ENCODE measurements at regions not wholly inside any gene's neighbourhood (a gene's known extent, or its start where the extent isn't known, plus 50 kb on each side); places are given as distances from the start of the nearest gene placed in this dataset.

- DNase-seq (ENCODE audit: low spot score): no peak
- in situ Hi-C loops (cut with HindIII; ENCODE audit: low sequenced_read_pairs): no loop called here
Observed at GRCh38 chr11:95592471-95592870, 197.1 kb downstream of the FAM76B start.

DNA sequence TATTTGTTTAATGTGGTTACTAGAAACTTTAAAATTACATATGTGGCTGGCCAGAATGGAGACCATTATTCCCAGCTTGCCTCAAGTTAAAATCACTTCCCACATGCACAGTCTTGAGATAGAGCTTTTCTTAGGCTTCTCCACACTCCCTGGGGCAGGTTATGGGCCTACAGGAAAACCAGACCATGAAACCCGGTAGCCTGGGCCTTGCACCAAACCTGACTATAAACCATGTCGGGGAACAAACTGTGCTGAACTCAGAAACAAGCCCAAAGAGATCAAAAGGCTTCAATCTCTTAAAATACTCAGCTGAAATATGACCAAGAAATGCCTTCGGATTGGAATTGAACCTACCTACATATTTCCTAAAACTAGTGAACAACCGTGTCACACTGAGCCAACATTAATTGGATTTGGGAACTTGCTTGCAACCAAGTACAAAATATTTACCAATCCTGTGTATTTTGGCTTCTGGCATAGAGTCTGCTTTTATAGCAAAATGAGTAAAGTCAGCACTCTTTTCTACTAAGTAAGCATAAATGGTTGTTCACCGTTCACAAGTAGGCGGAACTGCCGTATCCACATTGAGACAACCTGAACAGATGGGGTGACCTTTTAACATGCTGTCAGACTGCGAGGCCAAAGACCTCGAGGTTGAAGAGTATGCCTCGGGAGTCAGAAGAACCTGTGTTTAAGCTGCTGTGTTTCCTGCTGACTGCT lies 199.5 kb downstream of the FAM76B start:
- DNase-seq (ENCODE audit: low spot score): no peak
- in situ Hi-C loops (cut with HindIII; ENCODE audit: low sequenced_read_pairs): no loop called here

DNA sequence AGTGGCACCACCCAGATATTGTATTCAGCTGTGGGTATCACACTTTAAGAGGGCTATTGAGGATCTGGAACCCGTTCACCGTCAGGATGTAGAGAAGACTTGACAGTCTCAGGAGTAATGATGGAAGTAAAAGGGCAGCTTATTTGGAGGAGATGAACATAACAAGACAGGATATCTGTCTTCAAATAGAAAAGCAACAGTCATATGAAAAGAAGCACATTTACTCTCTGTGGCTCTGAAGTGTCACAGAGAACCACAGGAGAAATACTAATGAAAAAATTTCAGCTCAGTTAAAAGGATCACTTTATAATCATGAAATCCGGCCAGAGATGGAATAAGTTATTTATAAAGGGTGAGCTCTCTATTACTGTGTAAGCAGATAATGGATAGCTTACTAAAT lies 200.8 kb downstream of the FAM76B start:
- in situ Hi-C loops (cut with HindIII; ENCODE audit: low sequenced_read_pairs): no loop called here
- no peak for DNase-seq (ENCODE audit: low spot score)

DNA sequence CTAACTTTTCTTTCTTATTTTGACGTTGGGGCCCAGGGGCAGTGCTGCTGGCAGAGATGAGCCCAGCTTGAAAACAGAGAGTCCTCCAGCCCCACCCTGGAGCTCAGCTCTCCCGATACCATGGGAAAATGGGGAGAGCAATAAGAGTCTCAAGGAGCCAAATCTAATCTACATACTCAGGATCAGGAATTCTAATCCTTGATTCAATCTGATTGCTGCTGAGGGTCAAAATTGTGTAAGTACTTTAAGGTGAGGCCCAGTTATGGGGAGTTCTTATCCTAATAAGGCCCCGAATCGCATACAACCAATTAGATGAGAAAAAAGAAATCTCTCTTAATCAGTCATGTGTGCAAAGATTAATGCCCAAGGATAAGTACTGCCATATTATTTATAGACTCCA lies 202.9 kb downstream of the FAM76B start:
- in situ Hi-C loops (cut with HindIII; ENCODE audit: low sequenced_read_pairs): no loop called here

DNA sequence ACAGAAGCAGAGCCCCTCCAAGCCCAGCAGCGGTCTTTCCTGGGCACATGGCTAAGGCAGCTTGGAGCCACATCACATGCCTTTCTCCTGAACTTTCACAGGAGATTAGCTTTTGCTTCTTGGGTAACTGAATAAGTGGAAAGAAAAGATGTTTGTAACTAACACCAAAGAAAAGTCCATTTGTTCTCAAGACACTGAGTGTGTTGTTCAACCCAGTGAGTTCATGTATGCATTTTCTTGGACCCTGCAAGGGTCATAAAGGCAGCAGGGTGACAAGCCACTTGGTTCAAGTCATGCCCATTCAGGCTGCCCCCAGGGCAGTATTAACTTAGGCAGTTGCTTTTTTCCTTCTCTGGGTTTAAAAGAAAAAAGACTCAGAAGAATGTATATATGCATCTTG lies 203.4 kb downstream of the FAM76B start:
- in situ Hi-C loops (cut with HindIII; ENCODE audit: low sequenced_read_pairs): no loop called here
- DNase-seq (ENCODE audit: low spot score): no peak

More for the DNA sequence above, 202.9 kb downstream of the FAM76B start:
- DNase-seq (ENCODE audit: low spot score): no peak

DNA sequence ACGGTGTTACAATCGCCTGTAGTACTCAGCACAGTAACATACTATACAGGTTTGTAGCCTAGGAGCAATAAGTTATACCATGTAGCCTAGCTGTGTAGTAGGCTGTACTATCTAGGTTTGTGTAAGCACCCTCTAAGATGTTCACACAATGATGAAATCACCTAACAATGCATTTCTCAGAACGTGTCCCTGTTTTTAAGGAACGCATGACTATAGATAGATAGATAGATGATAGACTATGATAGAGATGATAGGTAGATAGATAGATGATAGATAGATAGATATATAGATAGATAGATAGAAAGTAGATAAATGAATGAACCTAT lies 203.9 kb downstream of the FAM76B start:
- in situ Hi-C loops (cut with HindIII; ENCODE audit: low sequenced_read_pairs): no loop called here
- no peak for DNase-seq (ENCODE audit: low spot score)

DNA sequence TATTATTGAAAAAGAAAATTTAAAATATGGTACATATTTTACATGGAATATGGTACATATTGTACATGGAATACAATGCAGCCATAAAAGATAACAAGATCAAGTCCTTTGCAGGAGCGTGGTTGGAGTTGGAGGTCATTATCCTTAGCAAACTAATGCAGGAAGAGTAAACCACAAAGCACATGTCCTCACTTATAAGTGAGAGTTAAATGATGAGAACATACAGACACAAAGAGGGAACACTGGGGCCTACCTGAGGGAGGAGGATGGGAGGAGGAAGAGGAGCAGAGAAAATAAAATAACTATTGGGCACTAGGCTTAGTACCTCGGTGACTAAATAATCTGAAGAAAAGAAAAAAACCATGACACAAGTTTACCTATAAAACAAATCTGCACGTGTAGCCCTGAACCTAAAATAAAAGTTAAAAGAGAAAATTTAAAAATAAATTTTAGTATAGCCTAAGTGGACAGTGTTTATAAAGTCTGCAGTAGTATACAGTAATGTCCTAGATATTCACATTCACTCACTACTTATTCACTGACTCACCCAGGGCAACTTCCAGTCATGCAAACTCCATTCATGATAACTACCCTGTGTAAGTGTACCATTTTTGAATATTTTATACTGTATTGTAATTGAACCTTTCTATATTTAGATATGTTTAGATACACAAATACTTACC lies 204.4 kb downstream of the FAM76B start:
- in situ Hi-C loops (cut with HindIII; ENCODE audit: low sequenced_read_pairs): no loop called here
- DNase-seq (ENCODE audit: low spot score): no peak

DNA sequence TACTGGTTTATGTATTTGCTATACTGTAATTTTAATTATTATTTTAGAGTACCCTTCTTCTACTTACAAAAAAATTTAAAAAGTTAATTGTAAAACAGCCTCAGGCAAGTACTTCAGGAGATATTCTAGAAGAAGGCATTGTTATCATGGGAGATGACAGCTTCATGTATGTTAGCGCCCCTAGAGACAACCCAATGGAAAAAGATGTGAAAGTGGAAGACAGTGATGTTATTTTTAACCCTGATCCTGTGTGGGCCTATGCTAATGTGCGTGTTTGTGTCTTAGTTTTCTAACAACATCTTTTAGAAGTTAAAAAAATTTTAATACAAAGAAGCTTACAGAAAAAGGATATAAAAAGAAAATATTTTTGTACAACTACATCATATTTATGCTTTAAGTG lies 205.0 kb downstream of the FAM76B start:
- in situ Hi-C loops (cut with HindIII; ENCODE audit: low sequenced_read_pairs): no loop called here
- no peak for DNase-seq (ENCODE audit: low spot score)

DNA sequence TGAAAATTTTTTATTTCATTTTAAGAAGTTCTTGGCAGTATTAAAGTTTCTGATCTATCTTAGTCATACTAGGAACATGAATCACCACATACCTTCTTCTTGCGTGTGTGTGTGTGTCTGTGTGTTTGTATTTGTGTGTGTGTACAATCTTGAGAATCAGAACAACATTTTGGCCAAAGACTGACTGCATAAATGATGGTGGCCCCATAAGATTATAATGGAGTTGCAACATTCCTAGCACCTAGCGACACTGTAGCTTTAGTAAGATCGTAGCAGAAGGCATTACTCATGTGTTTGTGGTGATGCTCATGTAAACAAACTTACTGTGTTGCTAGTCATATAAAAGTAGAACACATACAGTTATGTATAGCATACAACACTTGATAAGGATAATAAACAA lies 205.4 kb downstream of the FAM76B start:
- DNase-seq (ENCODE audit: low spot score): no peak
- in situ Hi-C loops (cut with HindIII; ENCODE audit: low sequenced_read_pairs): no loop called here

DNA sequence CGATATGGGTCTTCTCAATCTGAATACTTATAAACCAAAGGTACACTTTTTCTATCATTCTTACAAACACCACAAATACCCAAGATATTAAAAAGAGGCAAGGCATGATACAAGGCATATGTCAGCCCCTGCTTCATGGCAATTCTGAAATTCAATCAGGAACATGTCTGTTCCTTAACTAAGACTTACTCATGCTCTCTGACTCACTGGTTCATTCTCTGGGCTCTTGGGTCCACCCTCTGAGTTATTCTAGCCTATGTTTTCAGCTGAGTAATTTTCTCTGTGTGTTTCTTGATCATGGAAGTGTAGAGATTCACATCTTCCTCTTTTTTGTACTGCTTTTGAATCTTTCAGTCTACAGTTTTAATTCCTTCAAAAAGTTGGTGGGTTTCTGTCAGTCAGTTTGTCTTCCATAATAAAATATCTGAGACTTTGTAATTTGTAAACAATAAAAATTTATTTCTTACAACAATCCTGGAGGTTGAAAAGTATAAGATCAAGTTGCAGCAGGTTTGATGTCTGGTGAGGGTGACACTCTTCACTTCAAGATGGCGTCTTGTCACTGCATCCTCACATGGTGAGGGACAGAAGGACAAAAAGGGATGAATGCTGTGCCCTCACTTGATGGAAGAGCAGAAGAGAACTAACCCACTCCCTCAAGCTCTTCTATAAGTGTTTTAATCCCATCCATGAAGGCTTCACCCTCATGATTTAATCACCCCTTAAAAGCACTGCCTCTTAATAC lies 211.7 kb downstream of the FAM76B start:
- DNase-seq (ENCODE audit: low spot score): no peak
- in situ Hi-C loops (cut with HindIII; ENCODE audit: low sequenced_read_pairs): no loop called here

DNA sequence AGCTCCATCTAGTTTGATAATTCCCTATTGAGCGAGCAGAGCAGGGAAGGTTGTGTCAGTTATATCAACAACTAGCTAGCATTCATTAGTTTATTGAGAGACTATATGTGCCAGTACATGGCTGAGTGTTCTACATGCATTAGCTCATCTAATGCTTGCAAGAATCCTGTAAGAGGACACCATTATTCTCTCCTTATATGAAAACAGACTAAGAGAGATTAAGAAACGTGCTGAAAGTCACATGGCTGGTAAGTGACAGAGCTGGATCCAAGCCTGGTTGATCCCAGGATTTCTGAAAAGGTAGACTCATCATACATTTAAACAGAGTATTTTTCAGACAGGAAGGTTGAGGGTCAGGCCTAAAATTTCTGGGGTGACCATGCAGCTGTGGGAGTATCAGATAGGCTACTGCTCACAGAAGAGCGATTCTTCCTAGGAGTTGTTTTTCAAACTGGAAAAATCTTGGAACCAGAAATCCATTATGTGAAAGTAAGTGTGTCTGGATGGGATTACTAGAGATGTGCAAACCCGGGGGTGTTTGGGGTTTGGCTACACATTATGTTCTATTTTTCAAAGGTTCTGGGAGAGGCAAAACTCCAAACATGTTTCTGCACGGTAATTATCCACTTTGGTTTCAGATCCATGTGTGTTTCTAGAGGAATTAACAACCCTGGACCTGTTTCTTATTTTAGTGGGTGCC lies 213.3 kb downstream of the FAM76B start:
- DNase-seq (ENCODE audit: low spot score): no peak
- in situ Hi-C loops (cut with HindIII; ENCODE audit: low sequenced_read_pairs): no loop called here

DNA sequence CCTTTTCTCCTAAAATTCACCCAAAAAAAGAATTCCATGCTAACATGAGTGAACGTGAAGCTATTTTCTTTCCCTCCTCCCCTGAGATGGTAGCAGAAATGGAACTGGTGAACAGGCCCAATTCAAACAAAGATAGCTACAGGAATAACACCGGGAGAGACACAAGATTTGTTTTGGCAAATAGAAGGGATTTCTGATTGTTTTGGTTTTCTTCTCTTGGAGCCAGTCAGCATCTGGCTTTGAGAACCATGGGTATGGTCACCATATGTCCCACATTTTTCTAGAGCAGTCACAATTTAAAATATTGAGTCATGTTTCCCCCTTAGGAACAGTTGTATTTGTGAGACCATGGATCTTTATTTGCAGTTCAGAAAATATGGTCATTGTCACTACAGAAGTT lies 214.1 kb downstream of the FAM76B start:
- in situ Hi-C loops (cut with HindIII; ENCODE audit: low sequenced_read_pairs): no loop called here
- DNase-seq (ENCODE audit: low spot score): no peak

- in situ Hi-C loops (cut with HindIII; ENCODE audit: low sequenced_read_pairs): no loop called here
- no peak for DNase-seq (ENCODE audit: low spot score)
Observed at GRCh38 chr11:95571718-95572260, 217.8 kb downstream of the FAM76B start.

- in situ Hi-C loops (cut with HindIII; ENCODE audit: low sequenced_read_pairs): no loop called here
Observed at GRCh38 chr11:95570845-95571244, 218.7 kb downstream of the FAM76B start.

GRCh38 chr11:95569207-95569606 lies 220.4 kb downstream of the FAM76B start:
- no peak for DNase-seq (ENCODE audit: low spot score)
- in situ Hi-C loops (cut with HindIII; ENCODE audit: low sequenced_read_pairs): no loop called here

More at GRCh38 chr11:95570845-95571244, 218.7 kb downstream of the FAM76B start:
- no peak for DNase-seq (ENCODE audit: low spot score)

DNA sequence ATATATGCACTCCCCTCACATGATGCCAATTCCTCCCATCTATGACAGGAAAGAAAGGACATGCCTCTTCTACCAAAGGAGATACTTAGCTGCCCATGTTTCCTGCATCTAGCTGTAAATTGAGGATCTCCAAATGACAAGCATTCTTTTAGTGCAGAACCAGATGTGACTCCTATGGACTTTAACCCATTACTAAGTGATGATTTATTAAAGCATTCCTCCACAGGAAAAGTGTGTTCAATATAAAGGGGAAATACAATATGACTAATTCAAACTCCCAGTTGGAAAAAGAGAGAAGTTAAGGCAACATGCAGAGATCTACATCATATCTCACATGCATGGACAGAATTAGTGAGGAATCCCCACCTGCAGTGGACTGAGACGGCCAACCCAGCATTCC lies 221.3 kb downstream of the FAM76B start:
- DNase-seq (ENCODE audit: low spot score): no peak
- in situ Hi-C loops (cut with HindIII; ENCODE audit: low sequenced_read_pairs): no loop called here

DNA sequence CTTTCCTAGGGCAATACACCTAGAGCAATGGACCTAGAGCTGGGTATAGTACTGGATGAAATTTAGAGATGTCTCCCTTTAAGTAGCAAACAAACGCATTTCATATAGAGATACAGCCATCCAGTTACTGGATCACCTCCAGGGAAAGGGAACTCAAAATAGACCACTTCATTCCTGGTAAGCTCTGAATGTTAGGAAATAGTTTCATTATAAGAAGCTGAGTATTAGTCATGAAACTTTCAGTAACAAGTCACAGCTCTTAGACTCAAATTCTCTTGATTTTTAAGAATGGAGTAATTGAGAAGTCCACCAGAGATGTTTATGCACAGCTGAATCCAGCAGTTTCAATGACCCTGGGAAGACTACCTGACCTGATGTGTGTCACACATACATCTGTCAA lies 221.9 kb downstream of the FAM76B start:
- in situ Hi-C loops (cut with HindIII; ENCODE audit: low sequenced_read_pairs): no loop called here
- no peak for DNase-seq (ENCODE audit: low spot score)

DNA sequence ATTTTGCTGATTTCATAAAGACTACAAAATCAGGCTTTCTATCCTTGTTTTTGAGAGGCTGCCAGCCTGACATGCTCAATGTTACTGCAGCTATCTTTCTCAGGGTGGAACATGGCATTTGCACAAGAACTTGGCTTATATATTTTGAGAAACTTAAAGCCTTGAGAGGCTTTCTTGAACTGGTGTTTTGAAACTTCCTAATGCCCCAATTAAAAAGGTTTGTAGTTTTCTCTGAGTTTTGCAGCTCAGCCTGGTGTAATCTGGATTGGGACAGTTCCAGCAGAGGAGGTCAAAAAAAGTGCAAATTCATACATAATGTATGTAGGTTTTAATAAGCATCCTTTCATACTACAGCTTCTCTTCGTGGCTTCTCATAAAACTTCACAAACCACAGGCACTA lies 223.4 kb downstream of the FAM76B start:
- in situ Hi-C loops (cut with HindIII; ENCODE audit: low sequenced_read_pairs): no loop called here
- DNase-seq (ENCODE audit: low spot score): no peak

DNA sequence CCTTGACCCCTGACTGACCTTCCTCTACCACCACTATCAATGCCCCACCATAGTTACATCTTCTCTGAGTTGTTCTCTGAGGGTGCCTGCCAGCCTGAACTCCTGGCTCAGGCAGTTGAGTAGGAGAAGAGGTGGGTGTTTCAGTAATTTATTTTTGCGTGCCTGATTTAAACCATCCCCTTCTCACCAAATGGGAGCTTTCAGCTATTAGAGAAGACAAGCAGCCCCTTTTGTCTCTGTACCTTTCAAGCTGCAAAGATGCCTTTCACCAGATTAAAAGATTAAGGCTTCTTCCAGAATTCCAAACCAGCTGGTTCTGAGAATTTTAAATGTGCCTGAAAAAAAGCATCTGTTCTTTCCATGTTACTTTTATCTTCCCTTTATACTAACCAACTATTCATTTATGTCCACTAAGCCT lies 223.8 kb downstream of the FAM76B start:
- in situ Hi-C loops (cut with HindIII; ENCODE audit: low sequenced_read_pairs): no loop called here
- DNase-seq (ENCODE audit: low spot score): no peak

GRCh38 chr11:95563859-95564258 lies 225.7 kb downstream of the FAM76B start:
- in situ Hi-C loops (cut with HindIII; ENCODE audit: low sequenced_read_pairs): no loop called here
- no peak for DNase-seq (ENCODE audit: low spot score)
